Stimulated activated CD4-positive, alpha-beta T cell treated with anti-CD3 and anti-CD28 coated beads, Interleukin-1b, Interleukin-23, amount 100 ng/mL, for 24 hours (primary cell): ENCODE measurements at regions not wholly inside any gene's neighbourhood (a gene's known extent, or its start where the extent isn't known, plus 50 kb on each side); places are given as distances from the start of the nearest gene placed in this dataset.
"Not testable (repeated sequence)": the region's sequence is repeated elsewhere in the genome, so short reads cannot be mapped to it uniquely, and the experiment has no call there.

ENCODE experiments used
- DNase-seq, 4 experiments: peaks; one replicate each; pipeline ENCODE4 v3.0.0-alpha.2; 2020; ENCODE audit warnings: low read depth in 4 of 4, low spot score in 1 of 4

- DNase-seq, result not testable (repeated sequence)
Measured at GRCh38 chr14:71810800-71811199, 121.4 kb upstream of the RGS6 start.

GRCh38 chr14:71812693-71813092 lies 119.5 kb upstream of the RGS6 start:
- DNase-seq, result no peak

GRCh38 chr14:71815110-71815509 lies 117.1 kb upstream of the RGS6 start:
- DNase-seq, result no peak

GRCh38 chr14:71824816-71825215 lies 107.4 kb upstream of the RGS6 start:
- no peak for DNase-seq

- DNase-seq, result no peak
Measured at GRCh38 chr14:71833476-71833875, 98.8 kb upstream of the RGS6 start.

GRCh38 chr14:71834284-71835204 lies 97.7 kb upstream of the RGS6 start:
- no peak for DNase-seq

GRCh38 chr14:71852181-71852580 lies 80.0 kb upstream of the RGS6 start:
- no peak for DNase-seq

- peak; percentile 10 to 44 (median 22) for DNase-seq
Measured at GRCh38 chr14:71855399-71856036, 76.7 kb upstream of the RGS6 start.

GRCh38 chr14:71856199-71856919 lies 75.9 kb upstream of the RGS6 start:
- no peak for DNase-seq

GRCh38 chr14:71863049-71863448 lies 69.2 kb upstream of the RGS6 start:
- DNase-seq, result no peak

GRCh38 chr14:71863766-71864165 lies 68.5 kb upstream of the RGS6 start:
- no peak for DNase-seq
